GM19452 (cell line): ENCODE measurements at regions not wholly inside any gene's neighbourhood (a gene's known extent, or its start where the extent isn't known, plus 50 kb on each side); places are given as distances from the start of the nearest gene placed in this dataset.
"Not testable (repeated sequence)": the region's sequence is repeated elsewhere in the genome, so short reads cannot be mapped to it uniquely, and the experiment has no call there.

Experiments
- ATAC-seq: cut with Tn5 transposase; IDR thresholded peaks from one replicate; pipeline ENCODE4 v1.9.1; 2021; ENCODE audit not compliant: unreplicated experiment

GRCh38 chr16:17032332-17032731, 438.4 kb downstream of the XYLT1 start:
- ATAC-seq = no peak

GRCh38 chr16:17034477-17035252, 436.1 kb downstream of the XYLT1 start:
- ATAC-seq = no peak

DNA sequence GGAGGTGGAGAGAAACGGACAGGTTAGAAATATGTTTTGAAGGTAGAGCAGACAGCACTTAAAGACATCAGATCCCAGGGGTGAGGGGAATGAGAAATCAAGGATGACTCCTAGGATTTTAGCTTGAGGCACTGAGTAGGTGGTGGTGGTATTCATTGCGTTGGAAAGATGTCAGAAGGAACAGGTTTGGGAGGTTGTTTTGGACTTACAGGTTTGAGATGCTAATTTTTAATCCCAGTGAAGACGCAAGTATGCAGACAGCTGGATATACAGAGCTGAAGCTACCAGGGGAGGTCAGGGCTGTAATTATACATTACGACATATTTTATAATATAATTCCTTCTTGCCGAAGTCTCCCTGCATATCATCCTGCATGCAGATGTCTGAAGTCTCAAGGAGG, 433.3 kb downstream of the XYLT1 start:
- ATAC-seq = no peak

DNA sequence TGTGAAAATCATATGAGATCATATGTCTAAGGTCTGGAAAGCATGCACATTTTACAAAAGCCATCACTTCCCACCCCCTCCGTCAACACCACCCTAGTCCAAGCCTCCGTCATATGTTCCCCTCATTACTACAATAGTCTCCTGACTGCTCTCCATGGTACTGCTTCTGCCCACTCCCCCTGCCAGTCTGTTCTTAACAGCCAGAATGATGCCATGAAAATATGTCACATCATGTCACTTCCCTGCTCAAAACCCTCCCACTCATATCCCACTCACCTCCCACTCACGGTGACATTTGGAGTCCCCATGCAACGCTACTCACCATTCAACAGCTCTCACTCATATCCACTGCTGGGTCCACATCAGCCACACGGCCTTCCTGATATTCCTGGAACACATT, 432.3 kb downstream of the XYLT1 start:
- no peak for ATAC-seq

GRCh38 chr16:17049109-17049508, 421.7 kb downstream of the XYLT1 start:
- not testable (repeated sequence) for ATAC-seq

GRCh38 chr16:17050468-17050867, 420.3 kb downstream of the XYLT1 start:
- ATAC-seq = no peak
